ENCODE measurements at regions not wholly inside any gene's neighbourhood (a gene's known extent, or its start where the extent isn't known, plus 50 kb on each side); places are given as distances from the start of the nearest gene placed in this dataset.

GRCh38 chr14:49189375-49189774 lies 396.8 kb downstream of the RPS29 start:
- H3K4me3 ChIP-seq: no peak overlapping the region
- H3K9me3 ChIP-seq: no peaks in the 10 kb centered on the region
- H3K27me3 ChIP-seq: no peaks in the 10 kb centered on the region
- H3K9ac ChIP-seq: no peak overlapping the region
- no peak overlapping the region for H3K27ac ChIP-seq
- H4K20me1 ChIP-seq: no peaks in the 10 kb centered on the region
- no peak overlapping the region for H3K4me2 ChIP-seq
- H3K4me1 ChIP-seq: peaks cover 9% of the 10 kb centered on the region
- H3K36me3 ChIP-seq: no peaks in the 10 kb centered on the region
- no peak for TF ChIP-seq Cebpa-rat (IDR thresholded peaks at IDR 0.05)

- no peak overlapping the region for H3K4me2 ChIP-seq
- no peak overlapping the region for H3K9ac ChIP-seq
- H3K27me3 ChIP-seq: no peaks in the 10 kb centered on the region
- TF ChIP-seq Cebpa-rat (IDR thresholded peaks at IDR 0.05): no peak
- H3K9me3 ChIP-seq: no peaks in the 10 kb centered on the region
- no peak overlapping the region for H3K27ac ChIP-seq
- H3K4me1 ChIP-seq: no peaks in the 10 kb centered on the region
- no peak overlapping the region for H3K4me3 ChIP-seq
- H3K36me3 ChIP-seq: no peaks in the 10 kb centered on the region
- no peaks in the 10 kb centered on the region for H4K20me1 ChIP-seq
These were observed 398.4 kb downstream of the RPS29 start for GRCh38 chr14:49187799-49188198.

- Histone ChIP-seq H3K4me2 (no peak overlapping the region), H3K4me3 (no peak overlapping the region), H4K20me1 (no peaks in the 10 kb centered on the region), H3K9ac (no peak overlapping the region), H3K27me3 (no peaks in the 10 kb centered on the region), H3K27ac (no peak overlapping the region), H3K4me1 (no peaks in the 10 kb centered on the region), H3K9me3 (peaks cover 25% of the 10 kb centered on the region), H3K36me3 (peaks cover 5% of the 10 kb centered on the region; the same call in 1 of the 2 replicates)
- TF ChIP-seq Cebpa-rat (IDR thresholded peaks at IDR 0.05): no peak
These were observed 412.3 kb downstream of the RPS29 start for GRCh38 chr14:49173765-49174373.

DNA sequence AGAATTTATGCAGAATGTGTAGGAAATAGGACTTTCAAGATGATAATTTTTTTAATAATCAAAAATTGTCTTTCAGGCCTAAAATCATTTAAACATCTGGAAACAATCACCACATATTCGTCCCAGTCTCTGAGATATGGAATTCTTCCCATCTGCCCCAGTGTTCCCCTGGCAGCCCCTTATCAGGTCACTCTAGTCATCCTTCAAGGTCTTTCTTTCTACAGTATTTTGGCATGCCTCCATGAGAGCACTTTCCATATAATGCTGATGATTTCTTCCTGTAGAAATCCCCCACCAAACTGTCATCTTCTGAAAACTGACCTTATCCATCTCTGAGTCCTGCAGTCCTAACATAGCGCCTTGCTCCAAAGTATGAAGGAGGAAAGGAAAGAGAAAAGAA lies 422.1 kb downstream of the RPS29 start:
- H3K27me3 ChIP-seq: no peaks in the 10 kb centered on the region
- H4K20me1 ChIP-seq: no peaks in the 10 kb centered on the region
- H3K4me1 ChIP-seq: peaks cover 60% of the 10 kb centered on the region

DNA sequence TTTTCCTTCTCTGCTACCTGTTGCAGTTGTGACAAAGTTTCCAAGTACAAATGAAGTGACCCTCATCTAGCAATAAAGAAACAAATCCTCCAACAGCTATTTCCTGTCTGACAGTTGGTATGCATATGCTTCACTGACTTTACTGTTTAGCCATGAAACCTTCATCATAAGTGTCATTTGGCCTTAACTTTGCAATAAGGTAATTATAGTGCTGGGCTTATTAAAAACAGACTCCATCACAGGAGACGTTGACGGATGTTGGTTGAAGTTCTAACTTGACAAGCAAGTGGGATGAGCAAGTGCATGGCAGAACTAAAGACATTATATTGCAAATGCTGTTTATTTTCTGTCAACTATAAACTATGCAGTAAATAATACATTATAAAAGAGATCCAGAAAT lies 425.2 kb downstream of the RPS29 start:
- H4K20me1 ChIP-seq: no peaks in the 10 kb centered on the region
- peaks cover 77% of the 10 kb centered on the region for H3K4me1 ChIP-seq
- no peak for TF ChIP-seq Cebpa-rat (IDR thresholded peaks at IDR 0.05)

More for the DNA sequence above, 422.1 kb downstream of the RPS29 start:
- Histone ChIP-seq H3K4me2 (peak overlapping the region; percentile 68; the same call in 1 of the 2 replicates), H3K9ac (no peak overlapping the region), H3K9me3 (peaks cover 65% of the 10 kb centered on the region), H3K27ac (peak overlapping the region; percentile 83), H3K36me3 (no peaks in the 10 kb centered on the region), H3K4me3 (no peak overlapping the region; the same call in 1 of the 2 replicates)
- no peak for TF ChIP-seq Cebpa-rat (IDR thresholded peaks at IDR 0.05)

DNA sequence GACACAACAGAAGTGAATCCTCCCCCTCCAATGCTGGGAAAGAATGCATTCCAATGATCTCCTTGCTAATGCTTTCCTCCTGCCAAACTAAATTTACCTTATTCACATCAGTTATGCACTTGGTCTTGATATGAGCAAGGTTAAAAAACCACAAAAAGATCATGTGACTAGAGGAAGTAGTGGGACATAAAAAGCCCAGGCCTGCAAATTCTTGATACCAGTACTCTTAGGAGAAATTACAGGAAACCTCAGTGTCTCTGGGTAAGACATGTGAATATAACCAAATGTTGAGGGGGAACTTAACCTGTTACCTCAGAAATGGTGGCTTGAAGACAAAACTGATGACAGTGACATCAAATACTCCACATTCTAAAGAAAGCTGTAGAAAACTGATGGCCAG lies 427.1 kb downstream of the RPS29 start:
- H3K27me3 ChIP-seq: no peaks in the 10 kb centered on the region
- no peaks in the 10 kb centered on the region; the same call in 1 of the 2 replicates for H3K36me3 ChIP-seq
- H3K27ac ChIP-seq: peak overlapping the region; percentile 83
- H3K4me2 ChIP-seq: peak overlapping the region; percentile 68
- H3K9ac ChIP-seq: no peak overlapping the region
- TF ChIP-seq Cebpa-rat (IDR thresholded peaks at IDR 0.05): no peak
- H3K9me3 ChIP-seq: peaks cover 63% of the 10 kb centered on the region
- peaks cover 71% of the 10 kb centered on the region for H3K4me1 ChIP-seq
- peak overlapping the region; percentile 42 for H3K4me3 ChIP-seq
- H4K20me1 ChIP-seq: no peaks in the 10 kb centered on the region

More for the DNA sequence above, 425.2 kb downstream of the RPS29 start:
- Histone ChIP-seq H3K4me2 (peak overlapping the region; percentile 68), H3K9ac (peak overlapping the region; percentile 17; the same call in 1 of the 2 replicates), H3K36me3 (no peaks in the 10 kb centered on the region; the same call in 1 of the 2 replicates), H3K27me3 (no peaks in the 10 kb centered on the region), H3K27ac (peak overlapping the region; percentile 83), H3K9me3 (peaks cover 64% of the 10 kb centered on the region), H3K4me3 (no peak overlapping the region; the same call in 1 of the 2 replicates)

DNA sequence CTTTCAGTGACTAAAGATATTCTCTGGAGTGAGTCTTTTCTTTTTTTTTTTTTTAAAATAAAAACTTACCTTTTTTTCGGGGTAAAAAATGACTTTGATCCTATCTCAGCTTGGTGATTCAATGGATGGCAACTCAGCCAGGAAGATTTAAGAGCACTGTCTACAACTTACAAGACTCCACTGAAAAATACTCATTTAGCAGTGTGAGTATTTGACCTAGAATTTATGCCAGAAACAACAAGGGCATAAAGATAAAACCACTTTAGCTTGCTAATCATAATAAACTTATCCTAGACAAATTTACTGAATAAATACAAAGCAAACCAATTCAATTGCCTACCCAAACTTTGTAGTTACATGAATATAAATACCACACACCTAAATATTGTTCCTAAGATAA lies 446.6 kb downstream of the RPS29 start:
- no peak overlapping the region for H3K4me3 ChIP-seq
- TF ChIP-seq Cebpa-rat (IDR thresholded peaks at IDR 0.05): no peak
- no peaks in the 10 kb centered on the region for H4K20me1 ChIP-seq
- H3K4me1 ChIP-seq: peaks cover 5% of the 10 kb centered on the region; the same call in 1 of the 2 replicates
- no peak overlapping the region for H3K4me2 ChIP-seq
- H3K9me3 ChIP-seq: peaks cover 27% of the 10 kb centered on the region; the same call in 1 of the 2 replicates
- no peaks in the 10 kb centered on the region for H3K27me3 ChIP-seq
- no peak overlapping the region for H3K27ac ChIP-seq
- no peaks in the 10 kb centered on the region; the same call in 1 of the 2 replicates for H3K36me3 ChIP-seq
- H3K9ac ChIP-seq: no peak overlapping the region

DNA sequence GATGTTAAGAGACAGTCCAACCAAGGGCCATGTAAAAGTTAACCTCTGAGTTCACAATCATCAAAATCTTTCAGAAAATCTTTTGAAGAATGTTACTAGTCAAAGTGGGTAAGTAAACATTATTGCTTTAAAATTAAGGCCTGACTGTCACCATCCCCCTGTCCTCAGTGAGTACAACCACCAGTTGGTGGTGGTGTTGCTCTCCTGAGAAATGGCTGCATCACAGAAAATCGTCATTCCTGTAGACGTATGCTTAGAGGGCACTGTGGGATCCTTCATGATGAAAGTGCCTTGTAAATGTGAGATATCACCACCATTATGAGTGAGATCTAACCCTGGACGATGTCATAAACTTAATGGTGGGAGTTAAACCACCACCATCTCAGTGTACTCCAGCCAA lies 451.2 kb downstream of the RPS29 start:
- H3K4me2 ChIP-seq: no peak overlapping the region
- H3K27me3 ChIP-seq: no peaks in the 10 kb centered on the region
- H3K27ac ChIP-seq: no peak overlapping the region
- no peak overlapping the region for H3K4me3 ChIP-seq
- no peak overlapping the region for H3K9ac ChIP-seq
- no peaks in the 10 kb centered on the region; the same call in 1 of the 2 replicates for H3K36me3 ChIP-seq
- no peaks in the 10 kb centered on the region for H4K20me1 ChIP-seq
- peaks cover 32% of the 10 kb centered on the region for H3K9me3 ChIP-seq
- TF ChIP-seq Cebpa-rat (IDR thresholded peaks at IDR 0.05): no peak
- peaks cover 5% of the 10 kb centered on the region; the same call in 1 of the 2 replicates for H3K4me1 ChIP-seq

DNA sequence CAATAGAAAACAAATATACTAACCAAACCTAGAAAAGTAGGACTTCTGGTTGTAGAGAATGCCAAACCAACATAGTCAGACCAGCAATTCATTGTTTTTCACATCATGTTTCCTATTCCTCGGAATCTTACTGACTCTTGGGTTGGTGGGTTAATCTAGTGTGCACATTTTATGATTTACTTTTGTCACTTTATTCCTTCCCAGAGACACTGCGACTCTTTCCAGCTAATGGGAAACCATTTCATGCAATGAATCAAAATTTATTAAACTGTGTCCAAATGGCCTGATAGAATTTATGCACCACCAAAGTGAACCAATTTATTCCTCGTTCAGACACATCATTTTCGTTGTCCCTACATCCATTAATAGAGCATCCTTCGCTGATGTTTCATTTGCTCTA lies 464.9 kb downstream of the RPS29 start:
- H3K9ac ChIP-seq: no peak overlapping the region
- no peak overlapping the region for H3K4me2 ChIP-seq
- no peaks in the 10 kb centered on the region for H3K4me1 ChIP-seq
- H3K27me3 ChIP-seq: no peaks in the 10 kb centered on the region
- no peak overlapping the region for H3K4me3 ChIP-seq
- H3K36me3 ChIP-seq: no peaks in the 10 kb centered on the region
- H3K27ac ChIP-seq: no peak overlapping the region
- H3K9me3 ChIP-seq: peaks cover 7% of the 10 kb centered on the region; the same call in 1 of the 2 replicates
- no peak for TF ChIP-seq Cebpa-rat (IDR thresholded peaks at IDR 0.05)
- H4K20me1 ChIP-seq: no peaks in the 10 kb centered on the region

- no peaks in the 10 kb centered on the region; the same call in 1 of the 2 replicates for H3K9me3 ChIP-seq
- H3K27ac ChIP-seq: peak overlapping the region; percentile 26; the same call in 1 of the 2 replicates
- H4K20me1 ChIP-seq: no peaks in the 10 kb centered on the region
- H3K27me3 ChIP-seq: no peaks in the 10 kb centered on the region
- 0 out of 2 replicates have a peak overlapping the region, but pooled peaks have one; percentile 19 for H3K4me2 ChIP-seq
- no peaks in the 10 kb centered on the region for H3K36me3 ChIP-seq
- H3K9ac ChIP-seq: no peak overlapping the region
- TF ChIP-seq Cebpa-rat (IDR thresholded peaks at IDR 0.05): no peak
- H3K4me1 ChIP-seq: peaks cover 18% of the 10 kb centered on the region
- H3K4me3 ChIP-seq: no peak overlapping the region
These were observed 471.9 kb downstream of the RPS29 start for GRCh38 chr14:49114161-49114893.
